Omental fat pad (tissue), 3 donors: ENCODE measurements at regions not wholly inside any gene's neighbourhood (a gene's known extent, or its start where the extent isn't known, plus 50 kb on each side); places are given as distances from the start of the nearest gene placed in this dataset.

Experiments
- ATAC-seq: fragments of 150-250 bp; one replicate; pipeline ENCODE4 v1.9.1; 2016; ENCODE audit warnings: mild to moderate bottlenecking, moderate library complexity; ENCODE audit not compliant: low FRiP score
- DNase-seq: peaks from one replicate; pipeline ENCODE4 v3.0.0-alpha.2; 2019; ENCODE audit warnings: low spot score
- CTCF ChIP-seq, 3 donors: fragments of 450-650 bp; IDR thresholded peaks; one replicate each; pipeline ENCODE4 v1.5.1; 2016 to 2017; ENCODE audit warnings: antibody characterized with exemption in 3 of 3, mild to moderate bottlenecking in 3 of 3, moderate library complexity in 2 of 3

DNA sequence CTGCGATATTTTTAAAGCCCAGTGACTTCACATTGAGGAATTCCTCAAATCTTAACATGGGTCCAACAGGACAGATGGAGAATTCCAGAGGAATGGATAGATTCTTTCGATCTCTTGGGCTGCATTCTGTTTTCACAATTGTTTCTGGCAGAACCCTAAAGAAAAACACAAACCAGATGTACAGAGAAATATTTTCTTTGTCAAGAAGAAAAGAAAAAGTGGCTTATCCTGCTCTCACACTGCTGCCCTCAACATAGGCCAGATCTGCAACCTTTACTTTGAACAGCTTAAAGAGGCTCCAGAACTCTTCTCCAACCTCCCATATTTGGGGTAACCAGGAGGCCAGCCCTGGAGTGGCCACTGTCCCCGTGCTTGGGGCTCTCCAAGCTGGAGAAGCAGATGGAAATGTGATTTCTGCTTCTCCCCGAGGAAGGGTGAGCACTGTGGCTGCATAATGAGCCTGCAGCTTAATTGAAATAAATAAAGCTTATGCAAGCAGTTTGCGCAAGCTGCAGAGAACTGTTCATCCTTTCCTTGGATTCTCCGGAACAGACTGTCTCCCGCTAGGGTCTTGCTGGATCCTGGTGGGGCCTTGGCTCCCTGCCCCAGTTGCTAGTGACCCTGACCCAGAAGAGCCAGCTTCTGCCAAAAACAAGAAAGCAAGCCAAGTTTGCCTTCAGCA is 453.2 kb upstream of the PROK2 start:
- ATAC-seq, result no peak
- DNase-seq, result no peak
- no peak for TF ChIP-seq CTCF (IDR thresholded peaks at IDR 0.05)

DNA sequence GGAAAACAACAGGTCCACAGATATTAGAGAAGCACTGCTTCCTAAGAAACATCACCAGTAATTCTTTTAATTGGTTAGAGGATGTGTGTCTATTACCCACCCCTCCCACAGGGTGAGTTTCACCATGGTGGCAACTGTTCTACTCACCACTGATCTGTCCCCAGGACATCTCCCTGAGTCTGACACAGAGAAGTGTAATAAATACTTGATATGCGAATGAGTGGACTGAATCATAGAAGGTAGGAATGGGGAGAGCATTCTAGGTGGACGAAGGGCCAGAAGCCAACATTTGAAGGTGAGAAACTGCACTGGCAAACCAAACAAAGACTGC is 452.7 kb upstream of the PROK2 start:
- DNase-seq (no peak), ATAC-seq (no peak)
- no peak for TF ChIP-seq CTCF (IDR thresholded peaks at IDR 0.05)

DNA sequence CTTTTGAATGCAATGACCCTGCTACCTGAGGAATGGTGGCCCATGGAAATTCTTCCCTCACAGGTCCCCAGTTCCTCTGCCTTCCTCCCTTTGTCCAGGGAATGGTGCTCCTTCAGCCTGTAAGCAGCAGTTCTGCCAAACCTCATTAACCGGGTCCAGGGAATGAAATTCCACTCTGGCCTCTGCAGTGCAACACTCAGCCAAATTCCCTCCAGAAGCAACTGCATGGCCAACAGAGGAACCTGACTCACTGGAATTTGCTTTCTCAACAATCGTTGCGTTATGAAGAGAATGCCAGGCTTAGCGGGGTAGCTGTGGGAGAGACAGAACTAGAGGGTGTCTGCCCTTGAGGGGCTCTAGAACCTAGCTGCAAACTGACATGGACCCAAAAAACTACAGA is 449.4 kb upstream of the PROK2 start:
- peak; percentile 85 for ATAC-seq
- TF ChIP-seq CTCF (IDR thresholded peaks at IDR 0.05), result no peak
- DNase-seq, result no peak

DNA sequence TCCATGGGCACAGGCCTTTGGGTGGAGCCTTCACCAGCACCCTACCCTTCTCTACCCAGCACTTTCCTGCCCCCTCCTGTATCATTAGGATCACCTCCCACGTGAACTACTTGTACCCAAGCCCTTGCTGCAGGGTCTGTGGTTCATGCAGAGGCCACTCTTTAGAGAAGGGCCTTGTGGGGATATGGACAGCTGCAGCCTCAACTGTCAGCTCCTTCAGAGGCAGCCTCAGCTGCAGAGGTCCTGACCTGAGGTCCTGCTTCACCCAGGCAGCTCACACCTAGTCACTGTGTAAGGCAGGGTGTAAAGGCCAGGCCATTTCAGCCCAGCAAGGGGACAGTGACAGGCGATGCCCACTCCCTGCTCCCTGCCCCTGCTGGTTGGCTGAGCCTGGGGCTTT is 448.6 kb upstream of the PROK2 start:
- no peak for ATAC-seq
- DNase-seq, result no peak
- no peak for TF ChIP-seq CTCF (IDR thresholded peaks at IDR 0.05)

- ATAC-seq (no peak), DNase-seq (no peak)
- TF ChIP-seq CTCF (IDR thresholded peaks at IDR 0.05), result no peak
These were observed 447.8 kb upstream of the PROK2 start for GRCh38 chr3:72232777-72233176.

DNA sequence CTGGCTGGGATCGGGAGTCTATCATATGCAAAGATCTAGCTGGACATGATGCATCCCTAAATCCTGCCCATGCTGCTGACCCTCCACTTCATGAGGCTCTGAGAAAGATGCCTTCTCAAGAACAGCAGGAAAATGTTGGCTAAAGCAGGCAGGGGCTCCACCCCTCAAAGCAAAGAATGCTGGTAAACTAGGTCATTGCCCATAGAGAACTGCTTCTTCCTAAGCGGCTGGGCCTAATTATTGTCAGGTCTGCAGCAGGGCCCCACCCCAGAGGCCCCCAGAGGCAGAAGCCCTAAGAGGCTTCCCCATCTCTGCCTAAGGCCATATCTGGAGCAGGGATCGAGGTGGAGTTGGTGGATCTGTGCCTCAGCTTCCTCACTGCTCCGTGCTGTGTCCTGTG is 447.4 kb upstream of the PROK2 start:
- DNase-seq (no peak), ATAC-seq (no peak)
- TF ChIP-seq CTCF (IDR thresholded peaks at IDR 0.05), result no peak

- DNase-seq, result no peak
- TF ChIP-seq CTCF (IDR thresholded peaks at IDR 0.05), result no peak
- no peak for ATAC-seq
These were observed 446.7 kb upstream of the PROK2 start for GRCh38 chr3:72231439-72232196.
